Endothelial cell of umbilical vein (primary cell): ENCODE measurements at regions not wholly inside any gene's neighbourhood (a gene's known extent, or its start where the extent isn't known, plus 50 kb on each side); places are given as distances from the start of the nearest gene placed in this dataset.

Experiments
- BruUV-seq: library from RNA; stranded (reverse); fragments of 400-500 nt; replicated peaks from 2 replicates; lab custom pipeline; 2021; lab: Mats Ljungman, UMichigan
- CTCF ChIA-PET: fragments of 300-600, 350-600 bp; sonication (Branson Sonifier 250); formaldehyde crosslinking; loops from one replicate; lab custom pipeline; 2021; ENCODE audit warnings: antibody characterized with exemption, inconsistent platforms; lab: Charles Lee
- POLR2A ChIA-PET: fragments of 300-600, 350-600 bp; sonication (Branson Sonifier 250); formaldehyde crosslinking; loops from one replicate; lab custom pipeline; 2021; ENCODE audit warnings: antibody characterized with exemption, inconsistent platforms; lab: Charles Lee
- DNase-seq: peaks from one replicate; pipeline ENCODE4 v3.0.0-alpha.2; 2011; ENCODE audit warnings: low read depth, low spot score
- FAIRE-seq: peaks from 2 replicates; lab custom pipeline; 2011; peaks lifted over from hg19 to GRCh38; lab: Jason Lieb, UNC
- H2AFZ ChIP-seq: 2 replicates; pipeline ENCODE4 v1.6.0; 2012; ENCODE audit warnings: low read depth, low read length, control low read depth, inconsistent platforms
- H3K27ac ChIP-seq: 2 replicates; pipeline ENCODE4 v1.5.1; 2011; ENCODE audit warnings: low read depth, mild to moderate bottlenecking, control low read depth, low read length, moderate library complexity; ENCODE audit not compliant: insufficient read depth
- H3K27me3 ChIP-seq, 2 experiments: 2 replicates each; pipeline versions ENCODE4 v1.6.0 to v1.6.1; 2011; ENCODE audit warnings: low read length in 2 of 2, mixed read lengths in 1 of 2; ENCODE audit not compliant: control insufficient read depth in 2 of 2, insufficient read depth in 2 of 2
- H3K36me3 ChIP-seq, 2 experiments: 2 replicates in 1 of 2; 3 replicates in 1 of 2; pipeline ENCODE4 v1.5.1; 2011; ENCODE audit warnings: low read length in 2 of 2, mild to moderate bottlenecking in 1 of 2, moderate library complexity in 1 of 2; ENCODE audit not compliant: control insufficient read depth in 2 of 2, insufficient read depth in 2 of 2; ENCODE audit errors: extremely low read depth in 1 of 2
- H3K4me1 ChIP-seq: 3 replicates; pipeline ENCODE4 v1.5.1; 2011; ENCODE audit warnings: mild to moderate bottlenecking, low read length; ENCODE audit not compliant: control insufficient read depth, insufficient read depth; ENCODE audit errors: extremely low read depth
- H3K4me2 ChIP-seq: 2 replicates; pipeline ENCODE4 v1.6.1; 2011; ENCODE audit warnings: low read length, control low read depth, mixed read lengths; ENCODE audit not compliant: insufficient read depth
- H3K4me3 ChIP-seq, 3 experiments: fragments of 200-600 bp in 1 of 3; sonication (generic), shearing (Covaris generic) in 1 of 3; replicated peaks in 1 of 3; 2 replicates each; pipeline ENCODE4 v1.5.1; 2011 to 2016; ENCODE audit warnings: control low read depth in 3 of 3, low read length in 3 of 3, mild to moderate bottlenecking in 2 of 3, inconsistent platforms in 1 of 3, low read depth in 1 of 3, moderate library complexity in 1 of 3; ENCODE audit not compliant: insufficient read depth in 1 of 3
- H3K79me2 ChIP-seq: 2 replicates; pipeline ENCODE4 v1.6.0; 2012; ENCODE audit warnings: low read length, inconsistent platforms; ENCODE audit not compliant: control insufficient read depth, insufficient read depth
- H3K9ac ChIP-seq: replicated peaks from 2 replicates; pipeline ENCODE3; 2011; ENCODE audit warnings: low read length, control low read depth; ENCODE audit not compliant: insufficient read depth; ENCODE audit errors: extremely low read depth
- H3K9me1 ChIP-seq: replicated peaks from 3 replicates; pipeline ENCODE4 v1.6.0; 2011; ENCODE audit warnings: mild to moderate bottlenecking, low read length; ENCODE audit not compliant: control insufficient read depth, insufficient read depth; ENCODE audit errors: extremely low read depth
- H3K9me3 ChIP-seq: replicated peaks from 2 replicates; pipeline ENCODE4 v1.5.1; 2012; ENCODE audit warnings: low read length, inconsistent platforms; ENCODE audit not compliant: control insufficient read depth, insufficient read depth
- H4K20me1 ChIP-seq: replicated peaks from 2 replicates; pipeline ENCODE3; 2011; ENCODE audit warnings: mild to moderate bottlenecking, low read length; ENCODE audit not compliant: control insufficient read depth, insufficient read depth; ENCODE audit errors: extremely low read depth
- EZH2 ChIP-seq: IDR thresholded peaks from 2 replicates; pipeline ENCODE4 v1.6.1; 2012; ENCODE audit warnings: borderline replicate concordance, low read depth, mild to moderate bottlenecking, moderate library complexity, low read length, inconsistent platforms; ENCODE audit not compliant: severe bottlenecking
- FOS ChIP-seq: IDR thresholded peaks from 2 replicates; pipeline ENCODE4 v1.6.1; 2011; ENCODE audit warnings: mild to moderate bottlenecking, low read length, moderate library complexity, borderline replicate concordance; ENCODE audit not compliant: insufficient read depth
- GATA2 ChIP-seq: IDR thresholded peaks from 2 replicates; pipeline ENCODE4 v1.7.0; 2011; ENCODE audit warnings: low read depth, mild to moderate bottlenecking, moderate library complexity, mixed read lengths, low read length; ENCODE audit not compliant: insufficient read length, insufficient read depth
- JUN ChIP-seq: IDR thresholded peaks from 2 replicates; pipeline ENCODE4 v1.6.1; 2011; ENCODE audit warnings: borderline replicate concordance, low read depth; ENCODE audit not compliant: insufficient read length, insufficient read depth
- MAX ChIP-seq: IDR thresholded peaks from 2 replicates; pipeline ENCODE4 v1.6.1; 2011; ENCODE audit not compliant: insufficient read depth, insufficient read length
- MYC ChIP-seq: IDR thresholded peaks from one replicate; pipeline ENCODE4 v1.6.1; 2011; ENCODE audit warnings: mild to moderate bottlenecking, low read depth, low read length
- POLR2A ChIP-seq: IDR thresholded peaks from 2 replicates; pipeline ENCODE4 v1.6.1; 2012; ENCODE audit warnings: low read depth, mild to moderate bottlenecking, control low read depth, low read length
- POLR2AphosphoS5 ChIP-seq: IDR thresholded peaks from 2 replicates; pipeline ENCODE4 v1.6.1; 2012; ENCODE audit warnings: low read depth, mild to moderate bottlenecking, control low read depth, low read length, moderate library complexity; ENCODE audit not compliant: insufficient read depth
- dilution Hi-C: fragments of 300-500 bp; cut with MboI; formaldehyde crosslinking; loops from one replicate; pipeline ENCODE4 v1.15.0; 2019; ENCODE audit warnings: low sequenced_read_pairs; ENCODE audit not compliant: extremely low pct_ligation_motif_present
- intact Hi-C: fragments of 100-400 bp; cut with micrococcal nuclease; formaldehyde crosslinking; loops from one replicate; pipeline ENCODE4 v1.10.0; 2022
- TF ChIP-seq, protein P1 (sequence below), 2 donors: IDR thresholded peaks; 1 replicate in 1 of 2; 2 replicates in 1 of 2; pipeline ENCODE4 v1.5.1; 2011; ENCODE audit warnings: low read length in 2 of 2, mild to moderate bottlenecking in 2 of 2, moderate library complexity in 2 of 2, control low read depth in 1 of 2, inconsistent platforms in 1 of 2, low read depth in 1 of 2; ENCODE audit not compliant: insufficient read depth in 1 of 2; ENCODE audit errors: extremely low read depth in 1 of 2

DNA sequence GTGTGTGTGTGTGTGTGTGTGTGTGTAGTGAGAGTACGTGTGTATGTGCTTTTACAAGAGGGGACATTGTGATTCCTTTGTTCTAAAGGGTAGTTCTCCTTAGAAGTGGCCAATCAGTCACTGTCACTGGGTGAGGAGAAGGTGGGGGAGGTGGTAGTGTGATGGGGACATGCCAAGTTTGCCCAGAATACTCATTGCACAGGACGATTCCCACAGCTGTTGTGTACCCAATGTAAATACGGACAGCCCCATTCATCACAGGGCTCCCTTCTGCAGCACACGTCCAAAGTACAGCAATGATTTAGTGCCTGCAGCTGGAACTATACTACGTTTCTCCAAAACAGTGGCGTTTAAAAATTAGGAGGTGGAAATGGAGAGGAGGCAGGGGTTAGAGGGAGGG, 287.8 kb downstream of the TLR4 start:
- ChIA-PET POLR2A (no interaction called here), CTCF (no interaction called here)
- H3K9me1 ChIP-seq = no peaks in the 10 kb centered on the region
- DNase-seq (no peak), FAIRE-seq (no peak)
- no peaks in the 10 kb centered on the region for H4K20me1 ChIP-seq
- no peaks in the 10 kb centered on the region for H3K4me1 ChIP-seq
- no peak overlapping the region for H3K9ac ChIP-seq
- H3K9me3 ChIP-seq = no peaks in the 10 kb centered on the region
- dilution Hi-C loops (no loop called here), intact Hi-C loops (no loop called here)
- no peaks in the 10 kb centered on the region for H3K79me2 ChIP-seq
- no peak overlapping the region for H3K4me2 ChIP-seq
- BruUV-seq = no TSS peak
- no peak for TF ChIP-seq GATA2
- no peak for TF ChIP-seq JUN
- no peak for TF ChIP-seq POLR2AphosphoS5
- TF ChIP-seq, protein P1, sequence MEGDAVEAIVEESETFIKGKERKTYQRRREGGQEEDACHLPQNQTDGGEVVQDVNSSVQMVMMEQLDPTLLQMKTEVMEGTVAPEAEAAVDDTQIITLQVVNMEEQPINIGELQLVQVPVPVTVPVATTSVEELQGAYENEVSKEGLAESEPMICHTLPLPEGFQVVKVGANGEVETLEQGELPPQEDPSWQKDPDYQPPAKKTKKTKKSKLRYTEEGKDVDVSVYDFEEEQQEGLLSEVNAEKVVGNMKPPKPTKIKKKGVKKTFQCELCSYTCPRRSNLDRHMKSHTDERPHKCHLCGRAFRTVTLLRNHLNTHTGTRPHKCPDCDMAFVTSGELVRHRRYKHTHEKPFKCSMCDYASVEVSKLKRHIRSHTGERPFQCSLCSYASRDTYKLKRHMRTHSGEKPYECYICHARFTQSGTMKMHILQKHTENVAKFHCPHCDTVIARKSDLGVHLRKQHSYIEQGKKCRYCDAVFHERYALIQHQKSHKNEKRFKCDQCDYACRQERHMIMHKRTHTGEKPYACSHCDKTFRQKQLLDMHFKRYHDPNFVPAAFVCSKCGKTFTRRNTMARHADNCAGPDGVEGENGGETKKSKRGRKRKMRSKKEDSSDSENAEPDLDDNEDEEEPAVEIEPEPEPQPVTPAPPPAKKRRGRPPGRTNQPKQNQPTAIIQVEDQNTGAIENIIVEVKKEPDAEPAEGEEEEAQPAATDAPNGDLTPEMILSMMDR (IDR thresholded peaks at IDR 0.05; ENCODE audit: extremely low read depth in 1 of 2, insufficient read depth in 1 of 2, low read depth in 1 of 2, low read length in 2 of 2) = no peak
- no peak for TF ChIP-seq FOS
- TF ChIP-seq EZH2 = no peak
- TF ChIP-seq MYC = no peak
- no peak for TF ChIP-seq MAX
- TF ChIP-seq POLR2A = no peak
- H3K4me3 ChIP-seq = no peak overlapping the region
- H3K27ac ChIP-seq = no peak overlapping the region
- no peaks in the 10 kb centered on the region for H3K27me3 ChIP-seq
- no peak overlapping the region for H2AFZ ChIP-seq
- no peaks in the 10 kb centered on the region for H3K36me3 ChIP-seq
